ENCODE measurements at regions not wholly inside any gene's neighbourhood (a gene's known extent, or its start where the extent isn't known, plus 50 kb on each side); places are given as distances from the start of the nearest gene placed in this dataset.

GRCh38 chr22:49103314-49104059 is 724.2 kb downstream of the BRD1 start:
- TF ChIP-seq, protein P1, sequence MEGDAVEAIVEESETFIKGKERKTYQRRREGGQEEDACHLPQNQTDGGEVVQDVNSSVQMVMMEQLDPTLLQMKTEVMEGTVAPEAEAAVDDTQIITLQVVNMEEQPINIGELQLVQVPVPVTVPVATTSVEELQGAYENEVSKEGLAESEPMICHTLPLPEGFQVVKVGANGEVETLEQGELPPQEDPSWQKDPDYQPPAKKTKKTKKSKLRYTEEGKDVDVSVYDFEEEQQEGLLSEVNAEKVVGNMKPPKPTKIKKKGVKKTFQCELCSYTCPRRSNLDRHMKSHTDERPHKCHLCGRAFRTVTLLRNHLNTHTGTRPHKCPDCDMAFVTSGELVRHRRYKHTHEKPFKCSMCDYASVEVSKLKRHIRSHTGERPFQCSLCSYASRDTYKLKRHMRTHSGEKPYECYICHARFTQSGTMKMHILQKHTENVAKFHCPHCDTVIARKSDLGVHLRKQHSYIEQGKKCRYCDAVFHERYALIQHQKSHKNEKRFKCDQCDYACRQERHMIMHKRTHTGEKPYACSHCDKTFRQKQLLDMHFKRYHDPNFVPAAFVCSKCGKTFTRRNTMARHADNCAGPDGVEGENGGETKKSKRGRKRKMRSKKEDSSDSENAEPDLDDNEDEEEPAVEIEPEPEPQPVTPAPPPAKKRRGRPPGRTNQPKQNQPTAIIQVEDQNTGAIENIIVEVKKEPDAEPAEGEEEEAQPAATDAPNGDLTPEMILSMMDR (IDR thresholded peaks at IDR 0.05) = no peak
- TF ChIP-seq POLR2A (IDR thresholded peaks at IDR 0.05) = no peak

All from heart left ventricle (tissue), 13 donors.